Mesenchymal stem cell (in vitro differentiated cells and primary cell): ENCODE measurements at regions not wholly inside any gene's neighbourhood (a gene's known extent, or its start where the extent isn't known, plus 50 kb on each side); places are given as distances from the start of the nearest gene placed in this dataset.

Experiments
- DNase-seq: peaks from one replicate; pipeline ENCODE4 v3.0.0-alpha.2; 2013
- H2AFZ ChIP-seq: one replicate; pipeline ENCODE4 v1.6.1; 2013; ENCODE audit warnings: low read depth, mild to moderate bottlenecking, control low read depth, inconsistent platforms, low read length, moderate library complexity
- H2AK5ac ChIP-seq: 2 replicates; pipeline ENCODE4 v1.6.1; 2013; ENCODE audit warnings: low read length, moderate library complexity, mild to moderate bottlenecking, inconsistent platforms; ENCODE audit not compliant: severe bottlenecking
- H2BK120ac ChIP-seq: one replicate; pipeline ENCODE4 v1.6.1; 2013; ENCODE audit warnings: low read depth, mild to moderate bottlenecking, inconsistent platforms, low read length, moderate library complexity
- H2BK12ac ChIP-seq, 2 experiments: one replicate each; pipeline ENCODE4 v1.6.1; 2013; ENCODE audit warnings: inconsistent platforms in 2 of 2, low read length in 2 of 2, mild to moderate bottlenecking in 2 of 2, moderate library complexity in 2 of 2, control low read depth in 1 of 2
- H2BK15ac ChIP-seq: one replicate; pipeline ENCODE4 v1.6.1; 2013; ENCODE audit warnings: mild to moderate bottlenecking, low read depth, inconsistent platforms; ENCODE audit not compliant: poor library complexity, severe bottlenecking
- H2BK5ac ChIP-seq: 2 replicates; pipeline ENCODE4 v1.6.1; 2013; ENCODE audit warnings: low read depth, mild to moderate bottlenecking, low read length, control low read depth, inconsistent platforms; ENCODE audit not compliant: poor library complexity, severe bottlenecking
- H3K14ac ChIP-seq, 2 experiments: one replicate each; pipeline ENCODE4 v1.6.1; 2013; ENCODE audit warnings: inconsistent platforms in 2 of 2, low read length in 2 of 2, control low read depth in 1 of 2, mild to moderate bottlenecking in 1 of 2, moderate library complexity in 1 of 2
- H3K18ac ChIP-seq, 2 experiments: one replicate each; pipeline ENCODE4 v1.6.1; 2013; ENCODE audit warnings: inconsistent platforms in 2 of 2, low read length in 2 of 2, control low read depth in 1 of 2, low read depth in 1 of 2, mild to moderate bottlenecking in 1 of 2
- H3K23ac ChIP-seq, 2 experiments: one replicate each; pipeline ENCODE4 v1.6.1; 2013; ENCODE audit warnings: inconsistent platforms in 2 of 2, low read length in 2 of 2, mild to moderate bottlenecking in 2 of 2, moderate library complexity in 2 of 2, control low read depth in 1 of 2
- H3K27ac ChIP-seq: 2 replicates; pipeline ENCODE4 v1.5.1; 2013; ENCODE audit warnings: mild to moderate bottlenecking, moderate library complexity, low read length, control low read depth, inconsistent platforms; ENCODE audit not compliant: poor library complexity, severe bottlenecking
- H3K27me3 ChIP-seq, 2 experiments: 2 replicates each; pipeline versions ENCODE4 v1.6.1 to v1.7.0; 2013; ENCODE audit warnings: low read length in 2 of 2, mild to moderate bottlenecking in 2 of 2, moderate library complexity in 2 of 2, control low read depth in 1 of 2, inconsistent platforms in 1 of 2; ENCODE audit not compliant: control insufficient read depth in 1 of 2, insufficient read depth in 1 of 2
- H3K36me3 ChIP-seq, 2 experiments: 2 replicates each; pipeline versions ENCODE4 v1.6.1 to v1.7.0; 2013; ENCODE audit warnings: low read length in 2 of 2, control low read depth in 1 of 2, inconsistent platforms in 1 of 2, low read depth in 1 of 2, mild to moderate bottlenecking in 1 of 2; ENCODE audit not compliant: insufficient read depth in 2 of 2, control insufficient read depth in 1 of 2
- H3K4ac ChIP-seq, 2 experiments: one replicate each; pipeline ENCODE4 v1.6.1; 2013; ENCODE audit warnings: inconsistent platforms in 2 of 2, low read length in 2 of 2, mild to moderate bottlenecking in 2 of 2, moderate library complexity in 2 of 2, control low read depth in 1 of 2, low read depth in 1 of 2
- H3K4me1 ChIP-seq: 2 replicates; pipeline ENCODE4 v1.6.1; 2013; ENCODE audit warnings: low read depth, low read length, control low read depth; ENCODE audit not compliant: control insufficient read depth, insufficient read depth
- H3K4me2 ChIP-seq: 2 replicates; pipeline ENCODE4 v1.6.1; 2013; ENCODE audit warnings: low read length, mild to moderate bottlenecking, inconsistent platforms; ENCODE audit not compliant: poor library complexity, severe bottlenecking
- H3K4me3 ChIP-seq, 2 experiments: 2 replicates each; pipeline versions ENCODE4 v1.5.1 to v1.7.0; 2013; ENCODE audit warnings: low read length in 2 of 2, mild to moderate bottlenecking in 2 of 2, control low read depth in 1 of 2, low read depth in 1 of 2; ENCODE audit not compliant: insufficient read depth in 1 of 2
- H3K79me1 ChIP-seq: replicated peaks from 2 replicates; pipeline ENCODE4 v1.6.1; 2013; ENCODE audit warnings: mild to moderate bottlenecking, control low read depth, low read length, inconsistent platforms; ENCODE audit not compliant: poor library complexity, severe bottlenecking
- H3K9ac ChIP-seq: 2 replicates; pipeline ENCODE4 v1.7.0; 2013; ENCODE audit warnings: mild to moderate bottlenecking, low read length, moderate library complexity
- H3K9me3 ChIP-seq: 2 replicates; pipeline ENCODE4 v1.7.0; 2013; ENCODE audit warnings: mild to moderate bottlenecking, low read length; ENCODE audit not compliant: control insufficient read depth
- H4K8ac ChIP-seq: one replicate; pipeline ENCODE4 v1.6.1; 2013; ENCODE audit warnings: inconsistent platforms, mild to moderate bottlenecking, low read length, moderate library complexity
- H4K91ac ChIP-seq: one replicate; pipeline ENCODE4 v1.6.1; 2013; ENCODE audit warnings: mild to moderate bottlenecking, low read length, inconsistent platforms
- WGBS: methylation state at CpG from one replicate; pipeline ENCODE4 v1.1.7; 2013; ENCODE audit warnings: mixed read lengths; 5-methylcytosine and 5-hydroxymethylcytosine counted together

DNA sequence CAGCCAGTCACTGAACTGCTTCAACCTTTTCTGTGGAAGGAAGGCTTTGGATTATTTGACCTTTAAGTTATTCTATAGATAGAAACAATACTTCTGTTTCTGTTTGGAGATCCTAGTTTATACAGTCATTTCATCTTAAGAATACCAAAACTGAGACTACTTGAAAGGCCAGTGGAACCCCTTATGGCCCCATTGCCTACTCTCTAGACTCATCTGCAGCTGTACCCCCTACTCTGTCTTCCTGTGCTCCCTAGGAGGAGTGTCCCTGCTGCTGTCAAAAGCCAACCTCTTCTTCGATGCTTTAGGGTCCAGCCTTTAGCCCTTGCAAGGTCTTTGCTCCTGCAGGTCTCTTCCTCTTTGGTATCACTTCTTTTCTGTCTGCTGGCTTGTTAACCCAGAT lies 169.6 kb downstream of the EDEM1 start:
- H3K4ac ChIP-seq, result no peak overlapping the region
- no peak overlapping the region for H3K14ac ChIP-seq
- no peak overlapping the region for H4K91ac ChIP-seq
- WGBS, result 41% methylated on average over 1 of the region's 1 CpG
- no peak overlapping the region for H3K23ac ChIP-seq
- no peaks in the 10 kb centered on the region for H3K27me3 ChIP-seq
- H2BK12ac ChIP-seq, result no peak overlapping the region
- DNase-seq, result no peak
- H3K18ac ChIP-seq, result no peak overlapping the region
- no peak overlapping the region for H2AK5ac ChIP-seq
- H3K4me2 ChIP-seq, result no peak overlapping the region
- no peak overlapping the region for H2BK5ac ChIP-seq
- no peaks in the 10 kb centered on the region for H3K4me1 ChIP-seq
- H3K79me1 ChIP-seq, result no peaks in the 10 kb centered on the region
- no peak overlapping the region for H2BK120ac ChIP-seq
- peaks cover 14% of the 10 kb centered on the region for H3K9me3 ChIP-seq
- H3K36me3 ChIP-seq, result no peaks in the 10 kb centered on the region
- no peak overlapping the region for H2AFZ ChIP-seq
- no peak overlapping the region for H4K8ac ChIP-seq
- H3K27ac ChIP-seq, result no peak overlapping the region
- no peak overlapping the region for H2BK15ac ChIP-seq
- H3K4me3 ChIP-seq, result no peak overlapping the region
- no peak overlapping the region for H3K9ac ChIP-seq

DNA sequence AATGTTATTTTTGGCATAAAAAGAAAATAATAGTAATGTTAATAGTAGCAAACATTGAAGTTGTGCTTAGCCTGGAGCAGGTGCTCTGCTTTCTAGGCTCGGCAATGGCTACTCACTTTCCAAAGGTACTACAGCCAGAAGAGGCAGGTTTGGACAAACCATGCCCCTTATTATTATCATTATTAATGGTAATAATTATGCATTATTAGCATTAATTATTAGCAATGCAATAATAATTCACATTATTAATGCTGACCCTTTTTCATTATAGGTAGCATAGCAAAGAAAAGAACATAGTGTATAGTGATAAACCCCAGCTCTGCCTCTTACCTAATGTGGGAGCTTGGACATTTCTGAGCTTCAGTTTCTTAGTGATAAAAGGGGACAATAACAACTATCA lies 171.4 kb downstream of the EDEM1 start:
- Histone ChIP-seq H3K14ac (no peak overlapping the region), H3K4ac (no peak overlapping the region), H4K8ac (no peak overlapping the region), H2BK120ac (no peak overlapping the region), H2AK5ac (no peak overlapping the region), H3K27ac (no peak overlapping the region), H3K9me3 (peaks cover 14% of the 10 kb centered on the region), H2BK5ac (no peak overlapping the region), H3K4me2 (no peak overlapping the region), H2BK15ac (no peak overlapping the region), H3K18ac (no peak overlapping the region), H3K79me1 (no peaks in the 10 kb centered on the region), H2AFZ (no peak overlapping the region), H3K23ac (no peak overlapping the region), H2BK12ac (no peak overlapping the region), H4K91ac (no peak overlapping the region), H3K4me1 (no peaks in the 10 kb centered on the region), H3K27me3 (no peaks in the 10 kb centered on the region), H3K36me3 (no peaks in the 10 kb centered on the region), H3K9ac (no peak overlapping the region), H3K4me3 (no peak overlapping the region)
- 100% methylated on average over 1 of the region's 1 CpG for WGBS
- DNase-seq, result no peak

DNA sequence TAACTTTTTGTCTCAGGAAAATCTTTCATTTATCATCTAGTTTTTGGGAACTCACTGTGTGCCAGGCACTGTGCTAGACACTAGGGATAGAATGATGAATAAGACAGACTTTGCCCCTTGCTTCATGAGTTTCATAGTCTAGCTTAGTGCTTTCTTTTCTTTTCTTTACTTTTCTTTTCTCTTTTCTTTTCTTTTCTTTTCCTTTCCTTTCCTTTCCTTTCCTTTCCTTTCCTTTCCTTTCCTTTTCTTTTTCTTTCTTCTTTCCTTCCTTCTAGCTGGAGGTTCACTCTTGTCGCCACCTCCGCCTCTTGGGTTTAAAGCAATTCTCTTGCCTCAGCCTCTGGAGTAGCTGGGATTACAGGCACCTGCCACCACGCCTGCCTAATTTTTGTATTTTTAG lies 172.9 kb downstream of the EDEM1 start:
- no peak overlapping the region for H4K91ac ChIP-seq
- no peak overlapping the region for H3K18ac ChIP-seq
- no peak overlapping the region for H3K4ac ChIP-seq
- no peak overlapping the region for H2BK5ac ChIP-seq
- no peaks in the 10 kb centered on the region for H3K4me1 ChIP-seq
- no peak overlapping the region for H3K27ac ChIP-seq
- H3K9ac ChIP-seq, result no peak overlapping the region
- no peaks in the 10 kb centered on the region for H3K27me3 ChIP-seq
- 69% methylated on average over 3 of the region's 3 CpGs for WGBS
- no peaks in the 10 kb centered on the region for H3K79me1 ChIP-seq
- H3K4me3 ChIP-seq, result no peak overlapping the region
- H2BK12ac ChIP-seq, result no peak overlapping the region
- no peak overlapping the region for H2AFZ ChIP-seq
- no peak overlapping the region for H3K23ac ChIP-seq
- H2BK120ac ChIP-seq, result no peak overlapping the region
- no peak overlapping the region for H4K8ac ChIP-seq
- H3K36me3 ChIP-seq, result no peaks in the 10 kb centered on the region
- H2AK5ac ChIP-seq, result no peak overlapping the region
- H3K9me3 ChIP-seq, result peaks cover 14% of the 10 kb centered on the region
- no peak overlapping the region for H3K14ac ChIP-seq
- no peak for DNase-seq
- H2BK15ac ChIP-seq, result no peak overlapping the region
- H3K4me2 ChIP-seq, result no peak overlapping the region

DNA sequence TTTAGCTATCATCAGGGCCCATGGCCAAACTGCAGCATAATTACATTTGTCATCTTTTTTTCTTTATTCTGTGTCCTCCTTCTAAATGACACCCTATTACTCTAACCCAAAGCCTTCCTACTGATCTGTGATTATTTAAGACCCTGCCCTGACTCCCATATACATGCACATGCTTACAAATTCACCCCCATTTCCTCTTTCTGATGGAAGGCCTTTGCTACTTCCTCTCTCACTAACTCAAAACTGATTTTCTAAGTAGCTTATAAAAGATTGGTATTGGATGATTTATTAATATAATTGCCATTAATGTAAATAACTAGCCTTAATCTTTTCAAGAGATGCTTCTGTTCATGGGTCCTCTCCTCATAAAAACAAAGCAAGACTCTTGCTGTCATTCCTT lies 179.2 kb downstream of the EDEM1 start:
- no peak overlapping the region for H2AK5ac ChIP-seq
- H4K91ac ChIP-seq, result no peak overlapping the region
- no peak overlapping the region for H2BK5ac ChIP-seq
- H3K23ac ChIP-seq, result no peak overlapping the region
- no peak overlapping the region for H3K4me2 ChIP-seq
- H2AFZ ChIP-seq, result no peak overlapping the region
- H4K8ac ChIP-seq, result no peak overlapping the region
- H3K18ac ChIP-seq, result no peak overlapping the region
- no peak overlapping the region for H2BK120ac ChIP-seq
- no peak overlapping the region for H3K27ac ChIP-seq
- DNase-seq, result no peak
- no peak overlapping the region for H3K4me3 ChIP-seq
- H3K27me3 ChIP-seq, result no peaks in the 10 kb centered on the region
- H3K79me1 ChIP-seq, result no peaks in the 10 kb centered on the region
- no peak overlapping the region for H3K14ac ChIP-seq
- no peaks in the 10 kb centered on the region for H3K9me3 ChIP-seq
- H3K9ac ChIP-seq, result no peak overlapping the region
- no peaks in the 10 kb centered on the region for H3K36me3 ChIP-seq
- no peaks in the 10 kb centered on the region for H3K4me1 ChIP-seq
- no peak overlapping the region for H2BK12ac ChIP-seq
- H2BK15ac ChIP-seq, result no peak overlapping the region
- H3K4ac ChIP-seq, result no peak overlapping the region
